Immature natural killer cell (primary cell): ENCODE measurements at regions not wholly inside any gene's neighbourhood (a gene's known extent, or its start where the extent isn't known, plus 50 kb on each side); places are given as distances from the start of the nearest gene placed in this dataset.

ENCODE experiments used
- DNase-seq, 3 donors: peaks; one replicate each; pipeline ENCODE4 v3.0.0; 2022; ENCODE audit warnings: mixed read lengths in 1 of 3
- H3K27ac Mint-ChIP-seq, 6 donors: one replicate each; pipeline ENCODE4 v1.8.0; 2020; ENCODE audit warnings: mixed read lengths in 6 of 6, mild to moderate bottlenecking in 5 of 6, inconsistent platforms in 4 of 6, moderate library complexity in 3 of 6
- H3K27me3 Mint-ChIP-seq, 3 donors: one replicate each; pipeline ENCODE4 v1.8.0; 2020 to 2021; ENCODE audit warnings: low read depth in 3 of 3, mild to moderate bottlenecking in 3 of 3, mixed read lengths in 3 of 3, moderate library complexity in 3 of 3, inconsistent platforms in 1 of 3
- H3K36me3 Mint-ChIP-seq, 3 donors: one replicate each; pipeline ENCODE4 v1.8.0; 2020; ENCODE audit warnings: mixed read lengths in 3 of 3, inconsistent platforms in 2 of 3, mild to moderate bottlenecking in 2 of 3
- H3K4me1 Mint-ChIP-seq, 2 donors: one replicate each; pipeline ENCODE4 v1.8.0; 2020; ENCODE audit warnings: inconsistent platforms in 2 of 2, mild to moderate bottlenecking in 2 of 2, mixed read lengths in 2 of 2, moderate library complexity in 1 of 2
- H3K4me3 Mint-ChIP-seq, 5 donors: one replicate each; pipeline ENCODE4 v1.8.0; 2020; ENCODE audit warnings: mild to moderate bottlenecking in 5 of 5, mixed read lengths in 5 of 5, inconsistent platforms in 3 of 5, moderate library complexity in 3 of 5
- H3K9me3 Mint-ChIP-seq, 6 donors: one replicate each; pipeline ENCODE4 v1.8.0; 2020; ENCODE audit warnings: mild to moderate bottlenecking in 6 of 6, mixed read lengths in 6 of 6, inconsistent platforms in 4 of 6, moderate library complexity in 3 of 6

- no peak overlapping the region for H3K27ac Mint-ChIP-seq
- H3K36me3 Mint-ChIP-seq: no peaks in the 10 kb centered on the region
These were observed 89.0 kb downstream of the NAF1 start for GRCh38 chr4:163077680-163078079.

DNA sequence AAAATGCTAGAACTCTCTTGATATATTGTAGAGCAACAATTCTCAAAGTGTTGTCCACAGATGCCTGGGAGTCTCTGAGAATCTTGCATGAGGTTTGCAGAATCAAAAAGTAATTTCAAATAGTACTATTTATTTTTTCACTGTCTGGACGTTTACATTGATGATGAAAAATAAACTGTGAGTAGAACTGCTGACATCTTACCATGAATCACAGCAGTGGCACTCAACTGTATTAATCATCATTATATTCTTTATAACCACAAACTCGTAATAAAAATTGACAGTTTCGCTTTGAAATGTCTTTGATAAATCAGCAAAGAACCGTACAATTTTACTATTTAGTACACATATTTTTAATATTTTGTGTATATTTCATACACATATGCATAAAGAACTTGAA lies 94.5 kb downstream of the NAF1 start:
- Mint-ChIP-seq H3K4me1 (no peaks in the 10 kb centered on the region), H3K4me3 (no peak overlapping the region), H3K9me3 (peaks cover 0 to 2% (median 0%) of the 10 kb centered on the region in 6 donors), H3K36me3 (no peaks in the 10 kb centered on the region), H3K27me3 (peaks cover 0 to 8% (median 6%) of the 10 kb centered on the region in 3 donors), H3K27ac (no peak overlapping the region)
- DNase-seq: no peak

More at GRCh38 chr4:163077680-163078079, 89.0 kb downstream of the NAF1 start:
- Mint-ChIP-seq H3K4me3 (no peak overlapping the region), H3K9me3 (peaks cover 0 to 1% (median 0%) of the 10 kb centered on the region in 6 donors), H3K27me3 (peaks cover 2 to 6% (median 3%) of the 10 kb centered on the region in 3 donors), H3K4me1 (no peaks in the 10 kb centered on the region)
- DNase-seq: no peak

DNA sequence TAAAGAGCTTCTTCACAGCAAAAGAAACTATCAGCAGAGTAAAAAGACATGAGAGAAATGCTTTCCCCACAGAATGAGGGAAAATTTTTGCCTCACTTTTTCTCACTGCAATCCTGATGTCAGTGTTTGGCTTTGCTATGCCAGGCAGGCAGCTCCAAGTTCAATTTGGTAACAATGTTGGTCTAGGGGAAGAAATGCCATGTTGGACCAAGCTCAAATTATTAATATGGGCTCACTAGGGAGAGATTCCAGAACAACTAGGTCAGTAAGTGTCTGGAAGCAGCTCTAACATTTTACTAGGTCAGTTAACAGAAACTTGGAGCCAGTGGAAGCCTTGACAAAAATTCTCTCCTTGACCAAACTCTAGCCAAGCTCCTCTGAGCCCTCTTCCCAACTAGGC lies 95.4 kb downstream of the NAF1 start:
- DNase-seq: no peak
- Mint-ChIP-seq H3K9me3 (peaks cover 0 to 7% (median under 1%) of the 10 kb centered on the region in 6 donors), H3K4me3 (no peak overlapping the region), H3K36me3 (no peaks in the 10 kb centered on the region), H3K27me3 (peaks cover 0 to 8% (median 6%) of the 10 kb centered on the region in 3 donors), H3K4me1 (no peaks in the 10 kb centered on the region), H3K27ac (no peak overlapping the region)

- peaks cover 0 to 7% (median under 1%) of the 10 kb centered on the region in 6 donors for H3K9me3 Mint-ChIP-seq
- no peak overlapping the region for H3K4me3 Mint-ChIP-seq
- H3K36me3 Mint-ChIP-seq: no peaks in the 10 kb centered on the region
- H3K27me3 Mint-ChIP-seq: peaks cover 0 to 6% (median 4%) of the 10 kb centered on the region in 3 donors
- no peak for DNase-seq
- no peak overlapping the region for H3K27ac Mint-ChIP-seq
- no peaks in the 10 kb centered on the region for H3K4me1 Mint-ChIP-seq
These were observed 96.7 kb downstream of the NAF1 start for GRCh38 chr4:163070023-163070422.

DNA sequence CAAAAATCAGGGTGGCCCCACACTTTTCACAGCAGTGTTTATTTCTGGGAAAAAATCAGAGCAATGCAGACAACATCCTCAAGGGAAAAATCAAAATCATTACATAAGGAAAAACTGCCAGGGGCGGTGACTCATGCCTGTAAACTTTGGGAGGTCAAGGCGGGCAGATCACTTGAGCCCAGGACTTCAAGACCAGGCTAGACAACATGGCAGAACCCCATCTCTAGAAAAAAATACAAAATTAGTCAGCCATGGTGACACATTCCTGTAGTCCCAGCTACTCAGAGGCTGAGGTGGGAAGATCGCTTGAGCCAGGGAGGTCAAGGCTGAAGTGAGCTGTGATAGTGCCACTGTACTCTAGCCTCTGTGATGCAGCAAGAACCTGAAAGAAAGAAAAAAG lies 102.8 kb downstream of the NAF1 start:
- no peak for DNase-seq
- Mint-ChIP-seq H3K27ac (no peak overlapping the region), H3K4me1 (no peaks in the 10 kb centered on the region), H3K36me3 (no peaks in the 10 kb centered on the region), H3K27me3 (peaks cover 0 to 1% (median 0%) of the 10 kb centered on the region in 3 donors), H3K4me3 (no peak overlapping the region), H3K9me3 (peaks cover 0 to 32% (median 2%) of the 10 kb centered on the region in 6 donors)

- no peak for DNase-seq
- no peaks in the 10 kb centered on the region for H3K36me3 Mint-ChIP-seq
- no peaks in the 10 kb centered on the region for H3K9me3 Mint-ChIP-seq
- no peak overlapping the region for H3K4me3 Mint-ChIP-seq
- peaks cover 0 to 5% (median 0%) of the 10 kb centered on the region in 3 donors for H3K27me3 Mint-ChIP-seq
- H3K27ac Mint-ChIP-seq: no peak overlapping the region
- H3K4me1 Mint-ChIP-seq: no peaks in the 10 kb centered on the region
These were observed 118.2 kb downstream of the NAF1 start for GRCh38 chr4:163048447-163048846.

DNA sequence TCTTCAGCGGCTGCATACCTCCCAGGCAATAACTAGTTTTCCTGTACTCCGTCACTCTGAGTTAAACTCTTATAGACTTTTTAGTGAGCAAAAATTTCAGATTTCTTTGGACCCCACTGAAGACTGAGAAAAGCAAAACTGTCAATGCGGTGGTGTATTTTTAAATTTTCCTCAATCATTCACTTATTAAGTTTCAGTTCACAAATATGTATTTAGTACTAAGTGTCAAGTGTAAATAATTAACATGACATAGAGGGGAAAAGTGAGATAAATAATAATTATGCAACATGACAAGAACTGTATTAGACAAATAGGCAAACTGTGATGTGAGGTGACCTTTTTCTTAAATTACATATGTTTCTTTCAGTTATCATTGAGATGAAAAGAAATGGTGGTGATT lies 124.4 kb downstream of the NAF1 start:
- Mint-ChIP-seq H3K9me3 (peaks cover 0 to 7% (median 4%) of the 10 kb centered on the region in 6 donors), H3K4me1 (no peaks in the 10 kb centered on the region), H3K27ac (no peak overlapping the region), H3K27me3 (peaks cover 1 to 6% (median 2%) of the 10 kb centered on the region in 3 donors), H3K36me3 (no peaks in the 10 kb centered on the region), H3K4me3 (no peak overlapping the region)
- DNase-seq: no peak

DNA sequence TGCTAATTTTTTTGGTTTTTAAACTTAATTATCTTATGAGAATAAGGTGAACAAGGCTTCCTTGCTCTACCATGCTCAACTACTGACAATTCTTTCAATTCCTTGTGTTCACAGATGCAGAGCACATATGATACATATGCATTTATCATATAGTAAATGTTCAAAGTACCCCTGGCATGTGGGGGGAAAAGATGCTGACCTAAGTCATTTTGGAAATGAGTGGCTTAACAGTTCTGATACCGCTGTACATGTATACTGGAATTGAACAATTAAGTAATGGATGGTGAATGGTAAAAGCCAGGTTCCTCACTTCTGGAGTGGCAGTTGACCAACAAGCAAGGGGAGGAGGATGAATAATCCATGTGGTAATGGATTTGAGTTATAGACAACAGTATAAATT lies 149.6 kb downstream of the NAF1 start:
- H3K4me3 Mint-ChIP-seq: no peak overlapping the region
- DNase-seq: no peak
- H3K9me3 Mint-ChIP-seq: peaks cover 0 to 19% (median 3%) of the 10 kb centered on the region in 6 donors
- H3K27me3 Mint-ChIP-seq: no peaks in the 10 kb centered on the region
- no peaks in the 10 kb centered on the region for H3K4me1 Mint-ChIP-seq
- H3K36me3 Mint-ChIP-seq: no peaks in the 10 kb centered on the region
- no peak overlapping the region for H3K27ac Mint-ChIP-seq

GRCh38 chr4:163012816-163013215 lies 153.9 kb downstream of the NAF1 start:
- no peak overlapping the region for H3K4me3 Mint-ChIP-seq
- H3K27me3 Mint-ChIP-seq: no peaks in the 10 kb centered on the region
- H3K4me1 Mint-ChIP-seq: no peaks in the 10 kb centered on the region

GRCh38 chr4:163003979-163004378 lies 162.7 kb downstream of the NAF1 start:
- no peaks in the 10 kb centered on the region for H3K36me3 Mint-ChIP-seq

More at GRCh38 chr4:163012816-163013215, 153.9 kb downstream of the NAF1 start:
- Mint-ChIP-seq H3K36me3 (no peaks in the 10 kb centered on the region), H3K9me3 (peaks cover 0 to 20% (median 2%) of the 10 kb centered on the region in 6 donors), H3K27ac (no peak overlapping the region)
- DNase-seq: no peak

DNA sequence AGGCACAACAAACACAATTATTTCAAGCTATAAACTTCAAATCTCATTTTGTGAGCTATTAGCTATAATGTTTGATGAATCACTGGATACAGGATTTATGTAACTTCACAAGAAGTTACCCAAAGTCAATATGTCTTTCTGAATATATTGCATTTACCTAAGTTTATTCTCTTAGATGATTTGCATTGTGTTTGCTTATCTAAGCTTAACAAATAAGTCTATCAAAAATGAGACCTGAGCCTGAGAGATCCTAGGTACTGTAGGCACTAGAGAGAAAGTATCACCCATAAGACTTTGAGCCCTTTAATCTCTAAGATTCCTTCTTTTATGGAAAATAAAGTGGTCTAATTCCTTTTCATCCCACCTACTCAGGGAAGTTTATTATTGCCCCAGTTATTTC lies 178.2 kb downstream of the NAF1 start:
- DNase-seq: no peak

More at GRCh38 chr4:163003979-163004378, 162.7 kb downstream of the NAF1 start:
- no peak overlapping the region for H3K4me3 Mint-ChIP-seq
- DNase-seq: no peak
- no peak overlapping the region for H3K27ac Mint-ChIP-seq
- peaks cover 0 to 2% (median 0%) of the 10 kb centered on the region in 3 donors for H3K27me3 Mint-ChIP-seq
- no peaks in the 10 kb centered on the region for H3K4me1 Mint-ChIP-seq
- H3K9me3 Mint-ChIP-seq: peaks cover 4 to 45% (median 14%) of the 10 kb centered on the region in 6 donors

DNA sequence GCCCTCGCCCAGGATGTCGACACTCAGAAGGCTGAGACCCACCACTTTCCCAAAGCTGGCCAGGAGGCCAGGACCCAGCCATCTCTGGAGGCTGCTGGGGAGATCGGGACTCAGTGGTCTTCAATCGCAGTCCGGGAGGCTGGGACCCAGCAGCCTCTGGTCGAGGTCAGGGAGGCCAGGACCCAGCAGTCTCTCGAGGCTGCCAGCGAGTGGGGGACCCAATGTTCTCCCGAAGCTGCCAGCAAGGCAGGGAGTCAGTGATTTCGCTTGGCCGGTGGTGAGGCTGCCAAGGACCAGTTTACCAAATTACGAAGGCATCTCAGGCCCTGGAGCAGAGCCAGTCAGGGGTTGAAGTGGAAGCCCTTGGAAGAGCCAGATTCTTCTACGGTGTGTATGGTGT lies 181.6 kb downstream of the NAF1 start:
- H3K27ac Mint-ChIP-seq: no peak overlapping the region
- H3K9me3 Mint-ChIP-seq: peaks cover 0 to 20% (median 6%) of the 10 kb centered on the region in 6 donors
- no peak for DNase-seq
- no peaks in the 10 kb centered on the region for H3K27me3 Mint-ChIP-seq
- H3K4me1 Mint-ChIP-seq: no peaks in the 10 kb centered on the region
- H3K4me3 Mint-ChIP-seq: no peak overlapping the region
- peaks cover 0 to 4% (median 0%) of the 10 kb centered on the region in 3 donors for H3K36me3 Mint-ChIP-seq

More for the DNA sequence above, 178.2 kb downstream of the NAF1 start:
- no peaks in the 10 kb centered on the region for H3K4me1 Mint-ChIP-seq
- H3K9me3 Mint-ChIP-seq: peaks cover 0 to 9% (median 2%) of the 10 kb centered on the region in 6 donors
- H3K36me3 Mint-ChIP-seq: peaks cover 0 to 4% (median 0%) of the 10 kb centered on the region in 3 donors
- no peaks in the 10 kb centered on the region for H3K27me3 Mint-ChIP-seq
- no peak overlapping the region for H3K27ac Mint-ChIP-seq
- H3K4me3 Mint-ChIP-seq: no peak overlapping the region

DNA sequence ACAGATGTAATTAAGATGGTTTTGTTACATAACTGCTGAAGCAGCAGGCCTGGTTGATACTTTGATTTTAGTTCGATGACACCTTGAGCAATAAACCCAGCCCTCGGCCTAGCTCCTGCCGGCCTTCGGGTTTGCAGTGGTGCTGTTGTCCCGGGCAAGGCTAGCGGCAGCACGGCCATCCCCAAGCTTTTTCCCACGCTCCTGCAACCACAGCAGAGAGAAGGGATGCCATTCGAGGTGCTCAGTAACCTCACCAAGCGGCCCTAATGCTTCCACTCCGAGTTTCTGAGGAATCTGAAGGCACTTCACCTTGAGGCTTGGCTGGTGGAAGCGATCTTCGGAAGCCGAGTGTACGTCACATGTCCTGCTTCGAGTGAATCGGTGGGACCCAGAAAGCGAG lies 182.1 kb downstream of the NAF1 start:
- no peak for DNase-seq
- H3K36me3 Mint-ChIP-seq: peaks cover 0 to 4% (median 0%) of the 10 kb centered on the region in 3 donors
- H3K4me1 Mint-ChIP-seq: no peaks in the 10 kb centered on the region
- peaks cover 0 to 20% (median 7%) of the 10 kb centered on the region in 6 donors for H3K9me3 Mint-ChIP-seq
- H3K27ac Mint-ChIP-seq: no peak overlapping the region
- no peak overlapping the region for H3K4me3 Mint-ChIP-seq
- H3K27me3 Mint-ChIP-seq: no peaks in the 10 kb centered on the region

DNA sequence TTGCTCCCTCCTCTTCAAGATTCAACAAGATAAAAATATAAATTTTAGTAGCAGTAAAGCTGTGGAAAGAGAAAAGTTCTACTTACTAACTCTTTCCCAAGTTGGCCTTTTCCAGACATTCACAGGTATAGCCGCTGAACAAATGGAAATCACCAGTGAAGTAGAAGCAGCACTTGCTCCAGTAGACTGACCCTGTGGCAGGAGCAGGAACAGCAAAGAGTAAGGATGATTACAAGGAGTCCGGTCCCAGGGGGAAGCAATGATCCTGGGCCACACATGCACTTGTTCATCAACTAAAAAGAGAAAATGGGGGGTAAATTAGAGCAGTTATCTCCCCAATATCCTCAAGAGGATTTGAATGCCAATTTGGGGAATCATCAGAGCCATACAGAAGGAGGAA lies 184.9 kb downstream of the NAF1 start:
- Mint-ChIP-seq H3K36me3 (peaks cover 0 to 4% (median 0%) of the 10 kb centered on the region in 3 donors), H3K4me3 (no peak overlapping the region), H3K27me3 (peaks cover 0 to 2% (median 0%) of the 10 kb centered on the region in 3 donors), H3K4me1 (no peaks in the 10 kb centered on the region), H3K9me3 (peaks cover 0 to 26% (median 9%) of the 10 kb centered on the region in 6 donors), H3K27ac (no peak overlapping the region)
- DNase-seq: no peak

GRCh38 chr4:162978398-162978797 lies 188.3 kb downstream of the NAF1 start:
- H3K4me1 Mint-ChIP-seq: no peaks in the 10 kb centered on the region
- H3K9me3 Mint-ChIP-seq: peaks cover 0 to 16% (median 7%) of the 10 kb centered on the region in 6 donors
- no peak for DNase-seq
- H3K36me3 Mint-ChIP-seq: no peaks in the 10 kb centered on the region
- peaks cover 0 to 2% (median 0%) of the 10 kb centered on the region in 3 donors for H3K27me3 Mint-ChIP-seq
- no peak overlapping the region for H3K27ac Mint-ChIP-seq
- no peak overlapping the region for H3K4me3 Mint-ChIP-seq
